Fibroblast of lung (primary cell): ENCODE measurements at regions not wholly inside any gene's neighbourhood (a gene's known extent, or its start where the extent isn't known, plus 50 kb on each side); places are given as distances from the start of the nearest gene placed in this dataset.

Experiments
- EZH2 ChIP-seq: IDR thresholded peaks from 2 replicates; pipeline ENCODE4 v1.5.1; 2012; ENCODE audit warnings: low read length, control low read depth, mild to moderate bottlenecking; ENCODE audit errors: missing control alignments
- TF ChIP-seq, protein P1 (sequence below), 2 donors: IDR thresholded peaks in 1 of 2; conservative IDR thresholded peaks in 1 of 2; 1 replicate in 1 of 2; 2 replicates in 1 of 2; pipeline ENCODE4 v1.5.1; 2011 to 2012; ENCODE audit warnings: low read length in 2 of 2, control low read depth in 1 of 2, inconsistent platforms in 1 of 2, low read depth in 1 of 2, mild to moderate bottlenecking in 1 of 2

DNA sequence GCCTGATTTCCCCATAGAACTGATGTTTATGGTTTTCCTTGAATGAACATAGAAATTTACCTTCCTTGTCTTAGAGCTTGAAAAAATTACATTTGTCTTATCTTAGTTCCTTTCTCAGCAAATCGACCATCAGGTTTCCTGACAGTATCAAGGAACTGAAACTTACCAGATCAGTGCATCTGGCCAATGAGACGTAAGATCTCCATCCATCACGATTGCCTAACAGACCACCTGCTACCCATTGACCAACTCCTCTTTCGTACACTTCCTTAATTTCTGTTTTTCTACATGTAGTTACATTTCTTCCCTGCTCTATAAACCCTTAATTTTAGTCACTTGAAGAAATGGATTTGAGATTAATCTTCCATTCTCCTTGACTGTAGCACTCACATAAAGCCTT, 57.4 kb upstream of the TMPRSS15 start:
- TF ChIP-seq, protein P1, sequence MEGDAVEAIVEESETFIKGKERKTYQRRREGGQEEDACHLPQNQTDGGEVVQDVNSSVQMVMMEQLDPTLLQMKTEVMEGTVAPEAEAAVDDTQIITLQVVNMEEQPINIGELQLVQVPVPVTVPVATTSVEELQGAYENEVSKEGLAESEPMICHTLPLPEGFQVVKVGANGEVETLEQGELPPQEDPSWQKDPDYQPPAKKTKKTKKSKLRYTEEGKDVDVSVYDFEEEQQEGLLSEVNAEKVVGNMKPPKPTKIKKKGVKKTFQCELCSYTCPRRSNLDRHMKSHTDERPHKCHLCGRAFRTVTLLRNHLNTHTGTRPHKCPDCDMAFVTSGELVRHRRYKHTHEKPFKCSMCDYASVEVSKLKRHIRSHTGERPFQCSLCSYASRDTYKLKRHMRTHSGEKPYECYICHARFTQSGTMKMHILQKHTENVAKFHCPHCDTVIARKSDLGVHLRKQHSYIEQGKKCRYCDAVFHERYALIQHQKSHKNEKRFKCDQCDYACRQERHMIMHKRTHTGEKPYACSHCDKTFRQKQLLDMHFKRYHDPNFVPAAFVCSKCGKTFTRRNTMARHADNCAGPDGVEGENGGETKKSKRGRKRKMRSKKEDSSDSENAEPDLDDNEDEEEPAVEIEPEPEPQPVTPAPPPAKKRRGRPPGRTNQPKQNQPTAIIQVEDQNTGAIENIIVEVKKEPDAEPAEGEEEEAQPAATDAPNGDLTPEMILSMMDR (conservative IDR thresholded peaks at IDR 0.05 in 1 of 2, IDR thresholded peaks at IDR 0.05 in 1 of 2; ENCODE audit: low read depth in 1 of 2, low read length in 2 of 2): no peak
- TF ChIP-seq EZH2: no peak
